HG02938 (cell line): ENCODE measurements at regions not wholly inside any gene's neighbourhood (a gene's known extent, or its start where the extent isn't known, plus 50 kb on each side); places are given as distances from the start of the nearest gene placed in this dataset.

Experiments
- ATAC-seq: cut with Tn5 transposase; IDR thresholded peaks from one replicate; pipeline ENCODE4 v1.9.1; 2021; ENCODE audit warnings: mild to moderate bottlenecking, moderate library complexity; ENCODE audit not compliant: unreplicated experiment

- no peak for ATAC-seq
Measured at GRCh38 chr12:130070126-130070611, 92.1 kb upstream of the FZD10 start.

- ATAC-seq: no peak
Measured at GRCh38 chr12:130073721-130074120, 88.5 kb upstream of the FZD10 start.

- ATAC-seq: no peak
Measured at GRCh38 chr12:130074661-130075406, 87.4 kb upstream of the FZD10 start.

GRCh38 chr12:130075497-130076076 is 86.7 kb upstream of the FZD10 start:
- ATAC-seq: no peak

GRCh38 chr12:130076126-130076525 is 86.1 kb upstream of the FZD10 start:
- ATAC-seq: no peak

DNA sequence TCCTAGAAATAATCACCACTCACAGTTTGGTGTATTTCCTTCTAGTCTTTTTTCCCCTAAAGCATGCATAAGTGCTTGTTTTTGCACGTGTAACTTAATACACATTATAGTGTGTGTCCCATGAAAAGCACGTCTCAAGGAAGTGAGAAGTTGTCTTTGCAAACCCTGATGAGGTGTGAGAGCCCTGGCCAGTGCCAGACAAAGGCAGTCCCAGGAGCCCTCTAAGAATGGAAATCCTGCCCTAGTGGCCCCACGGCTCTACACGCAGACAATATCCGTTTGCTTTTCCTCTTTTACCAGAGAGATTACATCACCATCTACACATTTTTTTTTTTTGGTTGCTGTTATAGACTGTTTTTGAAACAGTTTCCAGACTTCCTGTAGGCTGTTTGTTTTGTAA is 85.5 kb upstream of the FZD10 start:
- no peak for ATAC-seq

- ATAC-seq: no peak
Measured at GRCh38 chr12:130078852-130079251, 83.4 kb upstream of the FZD10 start.

GRCh38 chr12:130079279-130079678 is 83.0 kb upstream of the FZD10 start:
- ATAC-seq: no peak

DNA sequence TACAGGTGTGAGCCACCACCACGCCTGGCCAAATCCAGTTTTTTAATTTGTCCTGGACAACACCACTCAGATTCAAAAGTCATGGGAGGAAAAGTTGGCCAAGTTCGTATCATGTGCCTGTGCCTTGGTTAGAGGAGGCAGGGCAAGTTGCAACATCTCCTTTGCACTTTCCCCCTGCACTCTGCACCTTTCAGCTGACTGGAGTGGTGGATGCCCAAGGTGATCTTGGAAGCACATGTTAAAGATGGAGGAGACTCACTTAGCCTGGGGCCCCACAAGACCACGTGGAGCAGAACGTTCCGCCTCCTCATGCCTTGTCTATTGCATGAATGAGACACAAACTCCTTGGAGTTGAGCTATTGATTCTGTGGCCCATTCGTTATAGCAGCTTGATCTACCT is 82.1 kb upstream of the FZD10 start:
- no peak for ATAC-seq

DNA sequence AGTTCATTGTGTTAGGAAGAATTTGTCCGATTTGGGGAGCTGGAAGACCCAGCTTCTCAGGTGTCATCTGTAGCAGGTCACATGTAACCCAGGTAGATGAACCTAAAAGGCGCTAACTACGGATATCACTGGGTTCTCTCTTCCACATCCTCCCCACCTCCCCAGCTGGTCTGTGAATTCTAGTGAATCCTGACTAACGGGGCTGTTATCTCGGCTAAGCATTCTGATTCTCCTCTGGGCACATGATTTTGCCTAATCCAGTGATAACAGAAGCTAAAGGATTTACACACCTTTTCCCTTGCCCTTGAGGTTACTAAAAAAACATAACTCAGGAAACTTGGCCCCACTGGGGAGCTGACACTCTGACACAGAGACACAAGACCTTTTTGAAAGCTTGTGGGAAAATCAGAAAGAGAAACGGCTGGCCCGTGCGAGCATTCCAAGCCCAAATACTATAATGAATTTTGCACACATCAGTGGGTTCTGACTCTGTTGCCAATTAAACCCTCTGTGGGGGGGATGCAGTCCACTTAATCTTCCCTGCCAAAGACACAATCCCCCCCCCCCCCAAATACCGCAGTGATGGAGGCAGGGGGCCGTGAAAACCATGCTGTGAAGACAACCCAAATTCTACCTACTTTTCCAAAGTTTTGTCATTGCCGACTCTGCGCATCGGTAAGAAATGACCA is 81.0 kb upstream of the FZD10 start:
- ATAC-seq: no peak

- ATAC-seq: no peak
Measured at GRCh38 chr12:130083002-130083401, 79.3 kb upstream of the FZD10 start.

- no peak for ATAC-seq
Measured at GRCh38 chr12:130083734-130084133, 78.5 kb upstream of the FZD10 start.

- ATAC-seq: no peak
Measured at GRCh38 chr12:130084359-130084758, 77.9 kb upstream of the FZD10 start.

DNA sequence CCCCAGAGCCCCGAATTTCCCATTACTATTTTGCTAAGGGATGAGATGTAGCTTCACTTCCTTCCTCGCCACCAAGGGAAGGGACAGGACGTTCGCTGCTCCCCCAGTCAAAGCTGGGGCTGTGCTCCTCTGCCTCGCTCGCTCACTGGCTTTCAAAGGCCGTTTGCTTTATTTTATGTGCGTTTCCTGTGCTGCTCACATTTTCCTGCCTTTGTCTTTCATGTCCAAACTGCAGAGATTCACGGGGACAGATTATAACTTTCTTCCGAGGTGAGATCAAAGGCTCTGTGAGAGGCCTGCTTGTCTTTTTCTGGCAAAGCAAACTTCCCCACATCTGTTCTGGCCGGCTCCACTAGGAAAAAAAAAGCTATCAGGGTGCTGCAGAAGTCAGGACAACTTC is 76.0 kb upstream of the FZD10 start:
- ATAC-seq: no peak

- ATAC-seq: no peak
Measured at GRCh38 chr12:130086797-130087196, 75.5 kb upstream of the FZD10 start.

GRCh38 chr12:130087222-130087621 is 75.0 kb upstream of the FZD10 start:
- ATAC-seq: no peak

- no peak for ATAC-seq
Measured at GRCh38 chr12:130088504-130088903, 73.8 kb upstream of the FZD10 start.

DNA sequence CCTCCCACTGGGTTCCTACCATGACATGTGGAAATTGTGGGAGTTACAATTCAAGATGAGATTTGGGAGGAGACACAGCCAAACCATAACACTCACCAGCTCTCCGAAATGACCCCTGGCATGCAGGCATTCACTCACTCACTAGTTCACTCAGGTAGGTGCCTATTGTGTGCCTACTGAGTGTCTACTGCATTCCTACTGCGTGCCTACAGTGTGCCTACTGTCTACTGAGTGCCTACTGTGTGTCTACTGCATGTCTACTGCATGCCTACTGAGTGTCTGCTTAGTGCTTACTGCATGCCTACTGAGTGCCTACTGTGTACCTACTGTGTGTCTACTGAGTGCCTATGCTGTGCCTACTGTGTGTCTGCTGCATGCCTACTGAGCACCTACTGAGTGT is 71.7 kb upstream of the FZD10 start:
- no peak for ATAC-seq

DNA sequence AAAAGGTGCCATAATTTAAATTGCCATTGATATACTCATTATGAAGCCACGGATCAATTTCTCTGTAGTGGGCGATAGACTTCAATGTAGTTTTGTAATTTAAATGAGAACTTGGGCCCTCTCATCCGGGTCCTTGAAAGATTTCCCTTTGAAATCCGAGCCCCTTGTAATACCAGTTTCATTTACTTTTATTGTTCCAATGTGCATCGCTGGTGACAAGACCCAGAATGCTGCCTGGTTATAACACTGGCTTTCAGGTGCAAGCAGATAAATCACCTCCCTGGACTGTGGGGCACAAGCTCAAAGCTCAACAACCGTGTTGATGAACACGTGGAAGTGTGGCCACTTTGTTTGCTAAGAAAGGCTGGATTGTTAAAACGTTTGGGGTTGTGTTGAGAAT is 68.9 kb upstream of the FZD10 start:
- no peak for ATAC-seq

DNA sequence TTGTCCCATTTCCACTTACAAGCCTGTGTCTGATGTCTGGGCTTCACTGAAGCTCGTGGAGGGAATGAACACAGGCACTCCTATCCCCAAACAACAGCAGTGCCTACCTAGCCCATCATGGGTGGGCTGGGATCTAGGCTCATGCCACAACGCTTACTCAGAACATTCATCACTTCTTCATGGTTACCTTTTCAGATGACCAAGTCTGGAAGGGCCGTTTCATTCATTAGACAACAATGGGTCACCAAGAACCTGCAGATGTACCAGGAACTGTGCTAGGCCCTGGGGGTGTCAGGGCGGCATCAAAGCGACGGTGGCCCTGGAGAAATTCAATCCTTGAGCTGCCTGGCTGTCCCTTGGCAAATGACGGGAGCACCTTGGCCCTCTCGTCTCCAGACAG is 64.9 kb upstream of the FZD10 start:
- no peak for ATAC-seq

DNA sequence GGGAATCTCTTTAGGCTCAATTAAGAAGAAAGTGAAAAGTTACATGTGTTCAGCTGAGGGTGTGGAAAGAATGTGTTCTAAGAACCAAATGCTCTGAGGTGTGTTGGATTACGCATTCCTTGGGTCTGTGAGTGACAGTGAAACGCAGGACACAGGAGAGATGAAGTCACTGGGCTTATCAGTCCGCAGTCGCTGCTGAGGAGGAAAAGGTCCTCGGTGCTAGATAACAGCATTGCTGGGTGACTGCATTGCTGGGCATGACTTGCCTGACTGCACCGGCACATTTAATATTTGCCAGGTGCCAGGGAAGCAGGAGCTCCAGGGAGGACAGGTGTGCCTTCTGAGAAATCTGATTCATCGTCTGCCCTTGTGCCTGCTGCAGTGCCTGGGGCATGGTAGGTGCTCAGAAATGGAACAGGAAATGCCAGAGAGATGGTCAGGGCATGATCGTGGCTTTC is 64.4 kb upstream of the FZD10 start:
- ATAC-seq: no peak
